Lung (tissue), 11 donors: ENCODE measurements at regions not wholly inside any gene's neighbourhood (a gene's known extent, or its start where the extent isn't known, plus 50 kb on each side); places are given as distances from the start of the nearest gene placed in this dataset.

ENCODE experiments used
- ATAC-seq: fragments of 200-7000 bp; cut with Tn5 transposase; one replicate; pipeline ENCODE4 v1.9.1; 2020; ENCODE audit warnings: moderate number of reproducible peaks; ENCODE audit not compliant: insufficient read depth, low FRiP score
- DNase-seq, 3 donors: peaks; one replicate each; pipeline ENCODE4 v3.0.0-alpha.2; 2013 to 2017
- H3K27ac ChIP-seq, 2 donors: one replicate each; pipeline ENCODE4 v1.5.1; 2013; ENCODE audit warnings: mild to moderate bottlenecking in 2 of 2, moderate library complexity in 2 of 2, control low read depth in 1 of 2, inconsistent platforms in 1 of 2, low read depth in 1 of 2, low read length in 1 of 2
- H3K27me3 ChIP-seq, 3 donors: one replicate each; pipeline ENCODE4 v1.5.1; 2013; ENCODE audit warnings: low read length in 2 of 3; ENCODE audit not compliant: control insufficient read depth in 3 of 3, insufficient read depth in 3 of 3
- H3K36me3 ChIP-seq, 4 donors: one replicate each; pipeline ENCODE4 v1.5.1; 2013; ENCODE audit warnings: low read length in 4 of 4, mild to moderate bottlenecking in 1 of 4, moderate library complexity in 1 of 4; ENCODE audit not compliant: control insufficient read depth in 4 of 4, insufficient read depth in 4 of 4
- H3K4me1 ChIP-seq, 5 donors: one replicate each; pipeline ENCODE4 v1.5.1; 2013; ENCODE audit warnings: low read length in 5 of 5, mild to moderate bottlenecking in 2 of 5, moderate library complexity in 1 of 5; ENCODE audit not compliant: control insufficient read depth in 5 of 5, insufficient read depth in 5 of 5
- H3K4me3 ChIP-seq: one replicate; pipeline ENCODE4 v1.5.1; 2013; ENCODE audit warnings: mild to moderate bottlenecking, control low read depth, moderate library complexity
- H3K9ac ChIP-seq, 2 donors: one replicate each; pipeline ENCODE4 v1.5.1; 2013; ENCODE audit warnings: low read length in 2 of 2, control low read depth in 1 of 2; ENCODE audit not compliant: insufficient read depth in 1 of 2
- H3K9me3 ChIP-seq, 4 donors: one replicate each; pipeline ENCODE4 v1.5.1; 2013; ENCODE audit warnings: low read length in 3 of 4, mild to moderate bottlenecking in 1 of 4, moderate library complexity in 1 of 4; ENCODE audit not compliant: control insufficient read depth in 4 of 4, insufficient read depth in 3 of 4
- CTCF ChIP-seq: IDR thresholded peaks from 2 replicates; pipeline ENCODE4 v1.5.1; 2012; ENCODE audit warnings: mild to moderate bottlenecking; ENCODE audit errors: control extremely low read depth, extremely low read depth
- WGBS, 2 donors: extraction: QIAGEN DNeasy Blood & Tissue Kit; methylation state at CpG; one replicate each; pipeline ENCODE4 v1.1.7; 2013; 5-methylcytosine and 5-hydroxymethylcytosine counted together
- donor health status: control.
- donor health status: control.
- donor health status: Bipolar disorder and iron deficiency.
- donor health status: healthy.
- donor health status: DM: yes; HTN: yes; CAD: no.

GRCh38 chr1:168966217-168966616 lies 140.3 kb upstream of the ATP1B1 start:
- Histone ChIP-seq H3K27ac (no peak overlapping the region), H3K4me1 (peaks cover 0 to 5% (median 0%) of the 10 kb centered on the region in 5 donors), H3K36me3 (no peaks in the 10 kb centered on the region), H3K4me3 (no peak overlapping the region), H3K9ac (no peak overlapping the region), H3K9me3 (no peaks in the 10 kb centered on the region), H3K27me3 (no peaks in the 10 kb centered on the region)
- TF ChIP-seq CTCF, result no peak
- ATAC-seq, result no peak
- DNase-seq, result no peak
- 85 to 87% methylated on average over 2 of the region's 2 CpGs for WGBS, 2 donors

- no peaks in the 10 kb centered on the region for H3K9me3 ChIP-seq
- H3K27ac ChIP-seq, result no peak overlapping the region
- peaks cover 0 to 9% (median 0%) of the 10 kb centered on the region in 5 donors for H3K4me1 ChIP-seq
- no peak overlapping the region for H3K9ac ChIP-seq
- H3K4me3 ChIP-seq, result no peak overlapping the region
- no peak for ATAC-seq
- no peaks in the 10 kb centered on the region for H3K27me3 ChIP-seq
- no peak for TF ChIP-seq CTCF
- no peaks in the 10 kb centered on the region for H3K36me3 ChIP-seq
- WGBS, 2 donors, result 76 to 85% methylated on average over 2 of the region's 2 CpGs
- no peak for DNase-seq
Observed at GRCh38 chr1:168966636-168967035, 139.9 kb upstream of the ATP1B1 start.

DNA sequence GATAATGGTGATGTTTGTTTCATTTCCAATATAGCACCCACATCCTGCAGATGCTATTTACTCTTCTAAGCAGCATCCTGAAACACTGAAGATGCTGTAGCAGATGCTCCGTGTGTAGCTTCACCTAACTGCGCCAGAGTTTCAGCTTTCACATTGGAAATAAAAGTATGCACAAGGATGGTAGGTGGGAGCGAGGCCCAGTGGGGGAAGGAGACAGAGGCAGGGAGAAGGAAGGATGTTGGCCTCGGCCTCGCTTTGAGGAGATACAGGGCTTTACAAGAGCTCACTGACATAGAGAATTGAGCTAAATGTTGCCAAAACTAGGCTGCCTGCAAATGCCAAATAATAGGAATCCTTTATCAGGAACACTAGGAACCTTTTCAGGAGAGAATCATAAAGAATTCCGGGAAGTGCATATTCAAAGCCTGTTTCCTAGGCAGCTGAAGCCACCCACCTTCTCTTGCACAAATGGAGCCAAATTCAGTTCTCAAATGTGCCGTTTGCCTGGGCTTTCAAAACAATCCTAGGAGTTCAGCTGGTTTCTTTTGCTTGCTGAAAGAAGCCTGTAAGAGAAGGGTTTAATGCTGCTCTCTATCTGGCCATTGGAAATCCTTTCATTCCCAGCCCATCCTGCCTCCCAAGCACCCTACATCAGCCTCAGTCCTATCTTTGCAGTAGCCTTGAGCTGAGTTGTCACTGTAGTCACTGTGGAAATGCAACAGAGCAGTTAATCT lies 135.4 kb upstream of the ATP1B1 start:
- Histone ChIP-seq H3K9ac (no peak overlapping the region), H3K9me3 (no peaks in the 10 kb centered on the region), H3K4me3 (no peak overlapping the region), H3K36me3 (no peaks in the 10 kb centered on the region), H3K27me3 (no peaks in the 10 kb centered on the region), H3K4me1 (peaks cover 0 to 13% (median 0%) of the 10 kb centered on the region in 5 donors), H3K27ac (no peak overlapping the region)
- 81 to 89% methylated on average over 7 of the region's 7 CpGs for WGBS, 2 donors
- DNase-seq, result no peak
- no peak for TF ChIP-seq CTCF
- no peak for ATAC-seq

GRCh38 chr1:168972225-168972624 lies 134.3 kb upstream of the ATP1B1 start:
- Histone ChIP-seq H3K27me3 (no peaks in the 10 kb centered on the region), H3K9ac (no peak overlapping the region), H3K9me3 (no peaks in the 10 kb centered on the region), H3K4me3 (no peak overlapping the region), H3K27ac (no peak overlapping the region), H3K4me1 (peaks cover 0 to 18% (median 0%) of the 10 kb centered on the region in 5 donors), H3K36me3 (no peaks in the 10 kb centered on the region)
- DNase-seq, result no peak
- TF ChIP-seq CTCF, result no peak
- ATAC-seq, result no peak
- WGBS, 2 donors, result 63 to 82% methylated on average over 4 of the region's 4 CpGs
